ENCODE measurements at regions not wholly inside any gene's neighbourhood (a gene's known extent, or its start where the extent isn't known, plus 50 kb on each side); places are given as distances from the start of the nearest gene placed in this dataset.
"Not testable (repeated sequence)": the region's sequence is repeated elsewhere in the genome, so short reads cannot be mapped to it uniquely, and the experiment has no call there.

DNA sequence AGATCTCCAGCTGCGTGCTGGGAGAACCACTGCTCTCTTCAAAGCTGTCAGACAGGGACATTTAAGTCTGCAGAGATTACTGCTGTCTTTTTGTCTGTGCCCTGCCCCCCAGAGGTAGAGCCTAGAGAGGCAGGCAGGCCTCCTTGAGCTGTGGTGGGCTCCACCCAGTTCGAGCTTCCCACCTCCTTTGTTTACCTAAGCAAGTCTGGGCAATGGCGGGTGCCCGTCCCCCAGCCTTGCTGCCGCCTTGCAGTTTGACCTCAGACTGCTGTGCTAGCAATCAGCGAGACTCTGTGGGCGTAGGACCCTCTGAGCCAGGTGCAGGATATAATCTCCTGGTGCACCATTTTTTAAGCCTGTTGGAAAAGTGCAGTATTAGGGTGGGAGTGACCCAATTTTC lies 128.6 kb downstream of the ACTR3 start:
- DNase-seq: not testable (repeated sequence)

DNA sequence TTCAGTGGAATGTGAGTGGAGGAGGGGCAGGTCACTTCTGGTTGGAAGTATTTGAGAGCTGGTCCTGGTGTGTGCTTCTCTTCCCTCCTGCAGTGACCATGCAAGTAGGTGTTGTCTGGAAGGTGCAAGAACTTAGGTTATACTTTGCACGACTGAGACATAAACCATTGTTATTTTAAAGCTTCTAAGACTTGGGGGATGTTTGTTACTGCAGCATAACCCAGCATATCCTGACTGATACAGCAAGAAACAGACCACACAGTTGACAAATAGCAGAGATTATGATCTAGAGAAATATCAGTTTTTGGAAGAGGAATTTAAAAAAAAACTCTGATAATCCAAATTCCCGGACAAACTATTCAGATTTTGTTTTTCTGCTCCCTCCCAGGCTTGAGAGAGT lies 130.8 kb downstream of the ACTR3 start:
- no peak for DNase-seq

DNA sequence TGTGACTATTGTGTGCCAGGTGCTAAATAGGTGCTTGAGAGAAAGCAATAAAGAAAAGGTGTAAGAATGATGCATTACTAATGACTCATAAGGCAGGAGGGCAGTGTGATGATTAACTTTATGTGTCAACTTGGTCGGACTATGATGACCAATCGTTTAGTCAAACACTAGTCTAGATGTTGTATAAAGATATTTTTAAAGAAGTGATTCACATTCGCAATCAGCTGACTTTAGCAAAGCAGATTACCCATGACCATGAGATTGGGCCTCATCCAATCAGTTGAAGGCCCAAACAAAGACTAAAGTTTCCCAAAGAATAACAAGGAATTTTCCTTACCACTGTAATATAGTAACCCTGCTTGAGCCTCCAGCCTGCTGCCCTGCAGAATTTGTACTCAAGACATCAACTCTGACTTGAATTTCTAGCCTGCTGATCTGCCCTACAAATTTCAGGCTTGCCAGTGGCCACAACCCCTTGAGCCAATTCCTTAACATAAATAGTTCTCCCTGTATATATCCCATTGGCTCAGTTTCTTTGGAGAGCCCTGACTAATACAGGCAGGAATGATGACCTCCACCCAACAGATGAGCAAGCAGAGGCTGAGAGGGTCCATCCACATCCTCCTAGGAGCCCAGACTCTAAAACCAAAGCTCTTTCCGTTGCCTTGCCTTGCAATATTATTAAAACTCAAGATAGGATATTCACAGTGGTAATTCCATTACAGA lies 132.6 kb downstream of the ACTR3 start:
- DNase-seq: no peak

DNA sequence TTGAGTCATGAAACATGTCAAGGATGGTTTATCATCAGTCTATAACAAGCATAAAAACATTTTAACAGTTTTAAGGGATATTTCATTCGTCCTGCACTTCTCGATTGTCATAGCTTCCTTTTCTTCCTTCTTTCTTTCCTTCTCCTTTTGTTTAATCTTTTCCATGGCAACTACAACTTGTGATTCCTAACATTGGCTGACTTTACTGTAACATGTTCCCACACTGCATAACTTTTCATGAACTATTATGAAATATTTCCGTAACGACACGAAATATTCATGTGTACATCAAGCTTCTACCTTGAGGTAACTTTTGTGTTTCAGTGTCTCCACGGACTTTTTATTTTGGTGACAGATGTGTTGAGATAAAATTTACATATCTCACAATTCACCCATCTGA lies 134.4 kb downstream of the ACTR3 start:
- DNase-seq: no peak

DNA sequence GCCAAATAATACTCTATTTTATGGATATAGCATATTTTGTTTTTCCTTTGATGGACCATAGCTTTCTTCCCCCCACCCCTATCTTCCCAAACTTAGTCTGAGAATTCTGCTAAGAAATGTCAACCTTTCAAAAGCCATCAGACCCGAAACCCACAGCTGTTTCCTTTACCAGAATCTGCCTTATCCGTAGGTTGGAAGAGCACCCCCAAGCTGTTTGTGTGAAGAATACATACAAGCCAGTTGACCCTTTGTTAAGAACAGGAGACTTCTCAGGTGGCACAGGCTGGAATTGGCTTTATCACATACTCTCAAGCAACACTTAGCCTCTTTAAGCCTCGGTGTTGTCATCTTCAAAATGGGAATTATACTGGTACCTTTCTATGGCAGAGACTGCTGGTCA lies 135.1 kb downstream of the ACTR3 start:
- DNase-seq: no peak

DNA sequence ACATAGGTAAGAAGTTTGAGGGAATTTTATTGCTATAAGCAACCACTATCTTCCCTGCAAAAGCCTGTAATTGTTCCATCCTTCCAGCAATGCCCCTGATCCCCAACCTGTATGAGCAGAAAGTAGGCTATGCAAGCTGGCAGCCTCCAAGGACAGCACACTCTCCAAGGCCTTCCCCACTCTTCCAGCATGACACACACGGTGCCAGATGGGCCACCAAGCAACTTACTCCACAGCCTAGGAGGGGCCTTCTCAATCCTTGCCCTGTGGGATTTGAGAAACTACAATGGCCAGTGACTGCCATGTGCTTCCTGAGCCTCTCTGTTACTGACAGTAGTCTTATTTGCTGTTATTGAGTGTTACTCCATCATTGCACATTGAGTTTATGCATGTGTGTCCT lies 137.5 kb downstream of the ACTR3 start:
- no peak for DNase-seq

DNA sequence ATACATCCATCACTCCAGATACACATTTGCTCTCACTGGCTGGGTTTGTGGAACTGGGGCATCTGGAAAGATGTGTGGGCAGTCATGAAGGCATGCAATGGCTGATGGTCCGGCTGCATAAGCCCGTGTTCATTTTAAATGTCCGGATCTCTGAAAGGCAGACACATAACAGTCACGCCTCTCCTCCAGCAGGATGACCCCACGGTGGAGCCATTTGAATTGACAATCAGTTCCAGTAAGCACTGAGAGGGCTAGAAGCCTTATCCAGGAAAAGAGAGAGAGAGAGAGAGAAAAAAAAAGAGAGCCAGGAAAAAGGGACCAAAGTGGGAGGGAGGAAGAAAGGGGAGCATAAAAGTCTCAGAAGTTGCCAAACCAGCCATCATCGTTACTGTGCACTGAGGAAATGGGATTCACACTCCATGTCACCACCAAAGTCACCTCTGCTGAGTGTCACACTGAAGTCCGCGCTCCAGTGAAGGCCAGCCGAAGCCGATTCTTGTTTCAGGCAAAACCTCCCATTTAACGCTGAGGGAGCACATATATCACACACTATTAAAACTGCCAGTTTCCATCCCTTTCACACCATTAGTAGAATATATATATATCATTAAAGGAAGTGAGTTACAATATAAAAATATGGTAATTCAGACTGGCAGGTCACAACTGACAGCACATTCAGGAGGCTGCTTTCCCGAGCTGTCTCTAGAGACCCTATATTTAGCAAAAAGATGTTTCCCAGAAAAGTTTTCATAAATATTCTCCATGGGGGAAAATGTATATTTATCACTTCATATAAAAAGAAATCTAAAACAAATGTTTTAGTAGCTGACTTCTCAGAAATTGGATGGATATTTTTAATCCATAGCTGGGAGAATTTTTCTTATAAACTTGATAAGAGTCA lies 142.0 kb downstream of the ACTR3 start:
- DNase-seq: no peak

DNA sequence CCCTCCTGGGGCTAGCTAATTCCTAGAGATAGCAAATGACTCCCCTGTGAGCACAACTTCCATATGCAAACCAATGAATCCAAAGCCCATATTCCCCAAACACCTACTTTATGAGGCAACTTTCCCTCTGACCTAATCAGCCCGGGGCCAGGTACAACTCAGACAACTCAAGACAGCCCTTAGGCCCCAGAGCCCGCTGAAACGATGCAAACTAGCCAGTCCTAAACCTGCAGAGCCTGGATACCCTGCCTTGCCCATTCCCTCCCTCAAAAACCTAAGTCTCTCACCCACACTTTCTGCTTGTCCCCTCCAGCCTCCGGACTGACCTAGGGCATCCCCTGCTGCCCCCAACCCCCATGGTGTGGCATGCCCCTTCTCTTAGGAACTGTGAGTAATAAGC lies 142.8 kb downstream of the ACTR3 start:
- DNase-seq: no peak

DNA sequence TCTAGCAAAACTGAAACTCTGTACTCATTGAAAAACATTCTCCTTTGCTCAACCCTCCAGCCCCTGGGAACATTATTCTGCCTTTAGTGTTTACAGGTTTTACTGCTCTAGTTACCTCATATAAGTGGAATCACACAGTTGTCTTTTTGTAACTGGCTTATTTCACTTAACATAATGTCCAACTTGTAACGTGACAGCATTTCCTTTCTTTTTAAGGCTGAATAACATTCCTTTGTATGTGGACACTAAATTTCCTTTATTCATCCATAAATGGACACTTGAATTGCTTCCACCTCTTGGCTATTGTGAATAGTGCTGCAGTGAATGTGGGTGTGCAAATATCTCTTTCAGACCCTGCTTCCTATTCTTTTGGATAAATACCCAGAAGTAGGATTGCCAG lies 144.9 kb downstream of the ACTR3 start:
- DNase-seq: no peak

DNA sequence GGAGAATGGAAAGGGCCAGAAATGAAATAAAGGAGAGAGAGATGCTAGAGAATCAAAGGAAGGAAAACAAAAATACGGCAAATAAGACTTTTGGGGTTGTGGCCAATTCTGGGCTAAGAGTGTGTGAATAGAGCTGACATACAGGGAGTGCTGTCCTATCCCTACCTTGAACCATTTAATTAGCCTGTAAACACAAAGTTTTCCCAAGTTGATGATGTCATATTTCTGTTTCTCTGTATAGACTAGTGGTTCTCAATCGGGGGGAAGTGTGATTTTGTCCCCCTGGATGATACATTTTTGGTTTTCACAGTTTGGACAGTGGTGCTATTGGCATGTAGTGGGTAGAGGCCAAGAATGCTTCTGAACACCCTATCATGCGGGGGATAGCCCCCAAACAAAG lies 148.8 kb downstream of the ACTR3 start:
- DNase-seq: no peak

DNA sequence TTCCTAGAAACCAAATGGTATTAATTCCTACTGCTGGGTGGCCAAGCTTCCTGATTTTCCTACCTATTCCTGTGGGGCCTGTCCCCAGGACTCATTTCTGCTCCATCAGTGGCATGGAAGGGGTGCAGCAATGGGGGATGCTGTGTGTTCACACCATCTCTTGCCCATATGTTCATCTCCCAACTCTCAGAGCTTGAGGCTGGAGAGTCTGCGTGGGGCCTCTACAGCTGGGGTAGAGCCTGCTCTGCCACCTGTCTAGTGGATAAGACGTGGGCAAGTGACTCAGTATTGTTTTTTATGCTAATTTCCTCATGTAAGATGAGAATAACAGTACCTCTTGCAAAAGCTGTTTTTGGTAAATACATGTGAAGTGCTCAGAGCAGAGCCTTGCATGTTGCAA lies 149.8 kb downstream of the ACTR3 start:
- DNase-seq: no peak

DNA sequence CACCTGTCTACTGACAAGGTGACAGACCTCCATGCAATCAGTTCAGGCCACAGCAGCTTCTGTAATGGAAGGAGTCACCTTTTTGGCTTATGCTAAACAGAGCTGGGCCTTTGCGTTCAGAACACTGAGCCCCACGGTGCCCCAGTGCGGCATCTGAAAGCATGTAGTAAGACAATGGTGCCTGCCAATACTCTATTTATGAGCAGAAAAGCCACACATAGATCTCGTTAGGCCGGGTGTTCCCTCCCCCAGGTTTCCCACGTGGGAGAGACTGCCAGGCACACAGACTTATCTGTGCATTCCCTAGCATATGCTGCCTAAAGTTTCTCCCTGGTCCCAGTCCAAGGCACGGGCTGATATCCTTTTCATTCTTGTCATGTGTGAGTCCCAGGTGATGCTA lies 150.9 kb downstream of the ACTR3 start:
- no peak for DNase-seq

DNA sequence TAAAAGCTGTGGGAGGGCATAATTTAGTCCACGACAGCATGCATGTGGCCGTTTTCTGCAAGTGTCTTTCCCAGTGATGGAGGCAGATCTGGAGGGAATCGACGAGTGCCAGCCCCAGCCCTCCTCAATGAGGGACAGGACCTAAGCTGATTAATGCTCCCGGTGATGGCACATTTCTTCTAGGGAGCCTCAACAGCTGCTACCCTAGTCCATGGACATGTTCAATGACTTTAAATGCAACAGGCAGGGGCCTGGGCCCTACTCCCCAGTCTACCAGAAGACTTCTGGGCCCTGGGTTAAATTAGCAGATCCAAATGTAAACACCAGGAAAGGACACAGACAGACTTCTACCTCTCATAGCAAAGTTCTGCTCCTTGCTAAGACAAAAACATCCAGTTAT lies 155.1 kb downstream of the ACTR3 start:
- DNase-seq: no peak

DNA sequence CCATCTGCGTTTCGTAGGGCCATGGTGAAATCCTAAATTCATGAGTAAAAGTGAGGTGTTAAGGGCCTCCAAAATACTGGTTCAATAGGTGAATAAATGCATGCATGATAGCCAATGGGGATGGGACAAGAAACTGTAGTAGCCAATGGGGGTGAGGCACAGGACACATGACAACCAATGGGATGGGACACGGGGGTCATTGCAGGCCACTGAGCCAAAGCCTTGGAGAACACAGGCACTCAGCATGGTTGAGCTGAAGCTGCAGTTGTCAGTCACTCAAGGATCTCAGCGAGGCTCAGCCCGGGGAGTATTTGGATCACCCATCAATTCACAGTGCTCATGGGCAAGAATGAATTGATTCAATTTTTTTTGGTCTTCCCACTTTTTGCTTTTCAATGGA lies 156.5 kb downstream of the ACTR3 start:
- no peak for DNase-seq

DNA sequence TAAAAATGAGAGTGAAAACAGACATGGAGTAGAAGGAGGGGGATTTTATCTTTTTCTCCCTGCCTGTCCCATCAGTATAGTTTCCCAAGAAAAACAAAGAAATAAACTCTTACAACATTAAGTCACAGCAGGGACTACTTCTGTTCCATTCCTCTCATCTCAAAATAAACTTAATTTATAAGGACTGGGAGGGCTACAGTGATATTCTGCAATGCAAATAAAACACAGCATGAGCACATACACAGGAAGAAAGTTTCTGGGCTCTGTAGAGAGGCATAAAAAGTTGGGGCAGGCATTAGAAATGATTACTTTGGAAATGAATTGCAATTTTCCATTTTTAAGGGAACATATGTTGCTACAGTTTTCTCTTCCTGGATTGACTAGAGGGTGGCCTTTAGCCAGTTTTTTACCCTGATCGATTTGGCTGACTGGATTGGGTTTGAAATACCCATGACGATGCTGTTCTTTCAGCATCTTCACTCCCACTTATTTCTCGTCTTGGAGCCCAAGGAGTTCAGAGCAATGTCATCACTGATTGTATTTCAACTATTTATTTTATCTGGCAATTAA lies 157.1 kb downstream of the ACTR3 start:
- no peak for DNase-seq

DNA sequence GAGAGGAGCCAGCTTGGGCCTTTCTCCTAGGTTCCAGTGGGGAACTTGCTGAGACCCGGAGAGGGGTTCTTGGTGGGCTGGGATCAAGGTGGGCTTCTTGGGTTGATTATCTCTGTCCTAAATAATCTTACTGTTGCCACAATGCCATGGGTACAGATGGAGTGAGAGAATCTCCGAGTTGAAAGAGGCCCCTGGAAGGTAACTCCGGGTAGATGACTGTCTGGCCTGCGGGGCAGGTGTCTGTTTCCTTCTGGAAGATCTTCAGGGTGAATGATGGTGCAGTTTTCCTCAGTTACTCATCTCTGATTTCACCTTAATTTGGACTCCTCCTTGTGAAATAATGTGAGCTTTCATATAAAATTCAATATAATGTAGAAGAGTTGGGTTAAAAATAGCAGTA lies 159.4 kb downstream of the ACTR3 start:
- DNase-seq: no peak

DNA sequence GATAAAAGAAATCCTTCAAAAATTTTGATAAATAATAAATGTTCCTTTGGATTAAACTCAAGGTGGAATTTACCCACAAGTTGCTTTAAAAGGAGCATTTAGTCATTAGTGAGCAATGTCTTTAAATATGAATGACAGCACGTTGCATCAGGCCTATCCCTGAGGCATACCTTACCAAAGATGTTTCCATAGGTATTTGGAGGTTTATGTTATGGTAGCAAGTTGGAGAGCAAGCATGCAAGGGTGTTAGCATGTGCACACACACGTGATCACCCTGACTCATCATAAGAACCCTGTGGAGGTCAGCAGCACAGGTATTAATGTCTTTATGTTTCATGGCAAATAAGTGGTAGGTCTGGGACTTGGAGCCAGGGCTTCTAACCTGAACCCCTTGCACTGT lies 159.9 kb downstream of the ACTR3 start:
- DNase-seq: no peak

DNA sequence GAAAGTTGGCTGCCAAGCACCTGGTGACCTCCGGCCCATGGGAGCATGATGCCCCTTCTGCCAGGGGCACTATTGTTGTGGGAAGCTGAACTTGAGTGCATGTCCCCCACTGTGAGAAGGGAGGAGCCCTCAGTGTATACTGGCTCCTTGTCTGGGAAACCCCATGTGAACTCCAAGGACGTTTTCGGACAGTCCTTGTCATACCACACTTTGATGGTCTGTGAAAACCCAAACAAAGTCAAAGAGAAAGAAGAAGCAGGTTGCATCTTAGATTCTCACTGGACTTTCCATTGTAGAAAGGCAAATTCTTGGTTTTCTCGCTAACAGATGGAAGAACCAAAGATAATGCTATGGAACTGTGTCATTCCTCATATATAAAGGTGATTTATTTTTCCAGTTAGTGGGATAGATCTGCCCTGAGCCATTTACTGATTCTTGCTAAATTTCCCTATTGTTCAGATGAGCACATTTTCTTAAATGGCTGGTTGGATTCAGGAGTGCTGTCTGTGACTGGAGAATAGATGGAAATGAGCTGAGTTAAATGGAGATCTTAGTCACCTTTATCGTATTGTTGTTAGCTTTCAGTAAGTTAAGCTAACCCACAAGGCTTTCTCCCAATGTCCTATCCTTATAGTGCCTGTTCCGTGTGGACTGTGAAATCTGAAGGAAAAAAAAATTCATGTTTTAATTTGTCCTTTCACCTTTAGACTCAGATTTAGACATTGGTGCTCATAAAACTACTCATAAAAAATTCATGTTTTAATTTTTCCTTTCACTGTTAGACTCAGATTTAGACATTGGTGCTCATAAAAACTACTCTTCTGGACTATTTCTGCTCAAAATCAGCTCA lies 166.6 kb downstream of the ACTR3 start:
- no peak for DNase-seq

DNA sequence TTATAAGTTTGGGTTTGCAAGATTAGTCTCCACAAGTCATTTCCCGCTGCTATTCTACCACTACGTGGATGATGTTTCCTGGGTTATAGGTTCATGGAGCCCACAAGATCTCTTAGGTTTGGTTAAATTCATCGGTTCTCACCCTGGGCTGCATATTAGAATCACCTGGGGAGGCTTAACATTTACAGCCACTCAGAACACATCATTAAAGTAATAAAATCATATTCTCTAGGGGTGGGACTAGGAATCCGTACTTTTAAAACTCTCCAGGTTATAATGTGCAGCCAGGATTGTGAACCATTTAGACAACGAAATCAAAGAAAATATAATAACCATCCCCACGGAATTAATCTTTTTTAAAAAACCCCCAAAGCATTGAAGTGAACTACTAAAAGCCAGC lies 167.7 kb downstream of the ACTR3 start:
- no peak for DNase-seq

DNA sequence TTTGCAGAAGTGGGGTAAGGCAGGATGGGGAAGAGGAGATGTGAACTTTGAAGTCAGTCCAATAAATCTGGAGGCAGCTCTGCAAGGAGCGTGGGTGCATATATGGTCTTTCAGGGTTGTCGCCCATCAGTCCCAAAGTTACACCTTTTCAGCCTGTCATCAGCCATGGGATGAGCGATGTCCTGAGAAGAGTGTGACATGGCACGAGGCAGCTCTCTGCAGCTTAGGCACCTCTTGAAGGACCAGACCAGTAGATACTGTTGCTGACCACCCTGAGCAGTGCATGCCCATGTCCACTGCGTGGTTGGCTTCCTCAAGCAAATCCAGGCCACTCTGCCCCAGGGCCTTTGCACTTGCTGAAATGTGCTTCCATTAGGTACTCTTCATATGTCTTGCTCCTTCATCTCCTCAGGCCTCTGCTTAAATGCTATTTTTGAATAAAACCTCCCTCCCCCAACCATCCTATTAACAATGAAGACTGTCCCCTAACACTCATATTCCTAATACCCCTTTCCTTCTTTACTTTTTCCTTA lies 171.7 kb downstream of the ACTR3 start:
- DNase-seq: no peak

DNA sequence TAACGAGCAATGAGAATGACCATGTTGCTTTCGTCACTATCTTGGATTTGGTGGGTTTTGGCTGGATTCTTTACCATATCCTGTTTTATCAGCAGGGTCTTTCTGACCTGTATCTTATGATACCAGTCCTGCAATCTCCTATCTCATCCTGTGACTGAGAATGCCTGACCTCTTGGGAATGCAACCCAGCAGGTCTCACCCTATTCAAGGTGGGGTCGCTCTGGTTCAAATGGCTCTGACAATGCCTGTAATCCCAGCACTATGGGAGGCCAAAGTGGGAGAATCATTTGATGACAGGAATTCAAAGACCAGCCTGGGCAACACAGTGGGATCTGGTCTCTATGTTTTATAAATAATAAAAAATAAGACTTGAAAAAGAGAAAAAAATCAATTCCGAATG lies 173.5 kb downstream of the ACTR3 start:
- DNase-seq: no peak

DNA sequence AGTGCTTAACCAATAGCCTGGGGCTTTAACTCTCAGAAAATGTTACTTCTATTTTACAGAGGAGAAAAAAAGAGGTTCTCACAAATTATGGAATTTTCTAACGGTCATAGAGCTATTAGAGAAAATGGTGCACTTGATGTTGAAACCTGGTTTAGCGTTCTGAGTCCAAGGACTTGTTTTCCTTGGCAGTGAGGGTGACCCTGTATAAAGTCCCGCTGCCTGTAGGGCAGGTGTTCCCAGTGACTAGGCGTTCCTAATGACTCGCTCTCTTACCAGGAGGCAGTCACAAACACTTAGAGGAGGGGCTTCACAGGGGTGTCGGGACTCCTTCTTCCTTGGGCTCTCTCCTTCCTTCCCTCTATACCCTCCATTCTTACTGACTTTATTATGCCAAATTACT lies 175.8 kb downstream of the ACTR3 start:
- DNase-seq: no peak

DNA sequence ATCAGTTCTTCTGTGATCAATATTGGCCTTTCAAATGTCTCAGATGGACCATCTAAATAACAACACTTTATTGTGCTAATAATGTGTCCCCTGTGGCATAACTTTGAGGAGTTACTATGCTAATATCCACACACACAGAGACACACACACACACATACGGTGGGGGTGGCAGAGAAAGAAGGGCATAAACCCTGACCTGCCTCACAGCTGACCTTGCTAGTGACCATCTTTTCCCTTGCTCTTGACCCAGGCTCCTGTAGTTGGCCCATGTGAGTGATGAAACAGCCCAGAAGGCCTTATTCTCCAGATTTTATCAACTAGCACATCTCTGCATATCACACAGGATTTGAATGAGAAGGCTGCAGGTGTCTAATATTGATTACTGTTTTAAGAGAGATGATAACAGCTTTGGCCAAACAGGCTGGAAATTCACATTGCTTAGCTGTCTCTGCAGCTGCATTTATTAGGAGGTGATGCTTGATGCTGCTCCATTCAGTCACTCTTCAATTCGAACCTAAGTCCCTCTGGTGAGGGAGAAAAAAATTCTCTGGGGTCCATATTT lies 176.4 kb downstream of the ACTR3 start:
- no peak for DNase-seq
